ENCODE measurements at regions not wholly inside any gene's neighbourhood (a gene's known extent, or its start where the extent isn't known, plus 50 kb on each side); places are given as distances from the start of the nearest gene placed in this dataset.

GRCh38 chr3:43966126-43966525 lies 275.4 kb downstream of the ABHD5 start:
- WGBS, 3 donors: 77 to 84% (median 78%) methylated on average over 6 of the region's 6 CpGs
- ATAC-seq (no peak), DNase-seq (no peak)
- H3K4me3 ChIP-seq: no peak overlapping the region
- TF ChIP-seq CTCF (IDR thresholded peaks at IDR 0.05): no peak
- no peaks in the 10 kb centered on the region for H3K36me3 ChIP-seq (ENCODE audit: insufficient read depth in 1 of 2, low read depth in 1 of 2)
- intact Hi-C loops (cut with DNase I): no loop called here
- no peak overlapping the region for H3K27ac ChIP-seq
- H3K4me1 ChIP-seq: no peaks in the 10 kb centered on the region
- H3K9me3 ChIP-seq: no peaks in the 10 kb centered on the region
- H3K27me3 ChIP-seq (ENCODE audit: insufficient read depth in 3 of 3, low read length in 2 of 3): peaks cover 0 to 3% (median 0%) of the 10 kb centered on the region in 3 donors

- no peak overlapping the region for H3K4me3 ChIP-seq
- DNase-seq (no peak), ATAC-seq (no peak)
- intact Hi-C loops (cut with DNase I): no loop called here
- H3K27ac ChIP-seq: no peak overlapping the region
- 72 to 80% (median 80%) methylated on average over 3 of the region's 3 CpGs for WGBS, 3 donors
- TF ChIP-seq CTCF (IDR thresholded peaks at IDR 0.05): no peak
- H3K27me3 ChIP-seq (ENCODE audit: insufficient read depth in 3 of 3, low read length in 2 of 3): peaks cover 0 to 3% (median 0%) of the 10 kb centered on the region in 3 donors
- H3K36me3 ChIP-seq (ENCODE audit: insufficient read depth in 1 of 2, low read depth in 1 of 2): no peaks in the 10 kb centered on the region
- no peaks in the 10 kb centered on the region for H3K9me3 ChIP-seq
- no peaks in the 10 kb centered on the region for H3K4me1 ChIP-seq
Observed at GRCh38 chr3:43966530-43966929, 275.2 kb upstream of the TOPAZ1 start.

GRCh38 chr3:43968465-43968864 lies 273.2 kb upstream of the TOPAZ1 start:
- H3K4me3 ChIP-seq: no peak overlapping the region
- WGBS, 3 donors: 19 to 34% (median 23%) methylated on average over 5 of the region's 5 CpGs
- ATAC-seq (no peak), DNase-seq (no peak)
- TF ChIP-seq CTCF (IDR thresholded peaks at IDR 0.05): no peak
- H3K4me1 ChIP-seq: no peaks in the 10 kb centered on the region
- H3K36me3 ChIP-seq (ENCODE audit: insufficient read depth in 1 of 2, low read depth in 1 of 2): no peaks in the 10 kb centered on the region
- peaks cover 0 to 3% (median 0%) of the 10 kb centered on the region in 3 donors for H3K27me3 ChIP-seq (ENCODE audit: insufficient read depth in 3 of 3, low read length in 2 of 3)
- intact Hi-C loops (cut with DNase I): no loop called here
- no peaks in the 10 kb centered on the region for H3K9me3 ChIP-seq
- no peak overlapping the region for H3K27ac ChIP-seq

GRCh38 chr3:43969944-43970343 lies 271.7 kb upstream of the TOPAZ1 start:
- no peak for TF ChIP-seq CTCF (IDR thresholded peaks at IDR 0.05)
- ATAC-seq (no peak), DNase-seq (no peak)
- H3K36me3 ChIP-seq (ENCODE audit: insufficient read depth in 1 of 2, low read depth in 1 of 2): no peaks in the 10 kb centered on the region
- 71 to 81% (median 72%) methylated on average over 4 of the region's 4 CpGs for WGBS, 3 donors
- no peak overlapping the region for H3K27ac ChIP-seq
- no peak overlapping the region for H3K4me3 ChIP-seq
- no peaks in the 10 kb centered on the region for H3K9me3 ChIP-seq
- intact Hi-C loops (cut with DNase I): no loop called here
- peaks cover 0 to 3% (median 0%) of the 10 kb centered on the region in 3 donors for H3K27me3 ChIP-seq (ENCODE audit: insufficient read depth in 3 of 3, low read length in 2 of 3)
- no peaks in the 10 kb centered on the region for H3K4me1 ChIP-seq

- DNase-seq: no peak
- Histone ChIP-seq H3K4me3 (no peak overlapping the region), H3K9me3 (peaks cover under 1% of the 10 kb centered on the region), H3K27ac (no peak overlapping the region), H3K4me1 (no peaks in the 10 kb centered on the region), H3K27me3 (ENCODE audit: insufficient read depth in 3 of 3, low read length in 2 of 3) (peaks cover 0 to 3% (median 0%) of the 10 kb centered on the region in 3 donors), H3K36me3 (ENCODE audit: insufficient read depth in 1 of 2, low read depth in 1 of 2) (no peaks in the 10 kb centered on the region)
- intact Hi-C loops (cut with DNase I): no loop called here
- 47 to 53% (median 50%) methylated on average over 8 of the region's 8 CpGs for WGBS, 3 donors
- no peak for ATAC-seq
- TF ChIP-seq CTCF (IDR thresholded peaks at IDR 0.05): no peak
Observed at GRCh38 chr3:43970351-43970750, 271.3 kb upstream of the TOPAZ1 start.

All from psoas muscle (tissue), 7 donors.